ENCODE measurements at regions not wholly inside any gene's neighbourhood (a gene's known extent, or its start where the extent isn't known, plus 50 kb on each side); places are given as distances from the start of the nearest gene placed in this dataset.

- Mint-ChIP-seq H3K27me3 (peaks cover 10% of the 10 kb centered on the region), H3K36me3 (no peaks in the 10 kb centered on the region)
Observed at GRCh38 chr5:111574311-111574710, 62.0 kb upstream of the STARD4 start.

GRCh38 chr5:111572561-111572960 is 60.2 kb upstream of the STARD4 start:
- no peaks in the 10 kb centered on the region for H3K4me1 Mint-ChIP-seq
- no peak overlapping the region for H3K27ac Mint-ChIP-seq
- H3K4me3 Mint-ChIP-seq, result no peak overlapping the region
- peaks cover 0 to 4% (median 4%) of the 10 kb centered on the region in 3 donors for H3K9me3 Mint-ChIP-seq
- peaks cover 12% of the 10 kb centered on the region for H3K27me3 Mint-ChIP-seq
- H3K36me3 Mint-ChIP-seq, result no peaks in the 10 kb centered on the region

More at GRCh38 chr5:111574311-111574710, 62.0 kb upstream of the STARD4 start:
- H3K27ac Mint-ChIP-seq, result no peak overlapping the region
- no peaks in the 10 kb centered on the region for H3K4me1 Mint-ChIP-seq
- peaks cover 0 to 4% (median 2%) of the 10 kb centered on the region in 3 donors for H3K9me3 Mint-ChIP-seq
- no peak overlapping the region for H3K4me3 Mint-ChIP-seq

DNA sequence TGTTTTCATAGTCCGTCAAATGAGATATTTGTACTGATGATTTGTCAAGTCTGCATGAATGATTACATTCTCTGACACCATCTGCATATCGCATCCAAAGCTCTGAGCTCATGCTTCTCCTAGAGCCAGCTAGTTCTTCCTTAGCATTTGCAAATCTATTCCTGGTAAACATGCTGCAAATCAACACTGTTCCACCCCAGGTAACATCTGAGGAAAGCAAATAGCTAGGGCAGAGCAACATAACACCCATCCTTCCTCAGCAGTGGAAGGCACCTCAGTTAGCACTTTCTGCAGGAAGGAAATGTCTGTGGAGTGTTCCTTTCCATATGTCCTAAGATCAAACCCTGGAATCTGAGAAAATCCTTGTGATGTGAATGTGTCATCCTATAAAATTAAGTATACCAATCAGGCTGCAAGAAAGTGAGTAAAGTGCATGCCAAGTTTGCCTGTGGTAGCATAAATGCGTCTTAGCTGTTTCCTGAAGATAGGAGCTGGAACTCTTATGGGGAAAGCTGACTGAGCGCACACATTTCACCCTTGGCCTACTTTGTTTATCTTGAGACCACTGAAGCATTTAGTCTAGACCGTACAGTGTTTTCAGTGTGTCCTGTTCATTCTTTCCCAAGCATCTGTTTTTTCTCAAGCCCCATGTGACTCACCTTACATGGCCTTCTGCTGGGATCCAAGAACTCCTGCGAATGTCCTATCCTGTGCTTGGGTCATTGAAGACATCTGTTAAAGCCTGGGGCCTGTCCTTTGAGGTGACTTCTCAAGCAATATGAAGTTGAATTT is 50.9 kb upstream of the STARD4 start:
- H3K36me3 Mint-ChIP-seq, result peaks cover 2% of the 10 kb centered on the region
- H3K27ac Mint-ChIP-seq, result no peak overlapping the region
- peaks cover 11% of the 10 kb centered on the region for H3K27me3 Mint-ChIP-seq
- no peak overlapping the region for H3K4me3 Mint-ChIP-seq
- no peaks in the 10 kb centered on the region for H3K4me1 Mint-ChIP-seq
- peaks cover 0 to 4% (median 1%) of the 10 kb centered on the region in 3 donors for H3K9me3 Mint-ChIP-seq

- H3K4me3 Mint-ChIP-seq, result no peak overlapping the region
Observed at GRCh38 chr5:111562561-111562960, 50.2 kb upstream of the STARD4 start.

More at GRCh38 chr5:111562561-111562960, 50.2 kb upstream of the STARD4 start:
- Mint-ChIP-seq H3K4me1 (no peaks in the 10 kb centered on the region), H3K36me3 (peaks cover 2% of the 10 kb centered on the region), H3K27me3 (peaks cover 11% of the 10 kb centered on the region), H3K9me3 (peaks cover 0 to 4% (median 0%) of the 10 kb centered on the region in 3 donors), H3K27ac (no peak overlapping the region)
